DND-41 (cell line): ENCODE measurements at regions not wholly inside any gene's neighbourhood (a gene's known extent, or its start where the extent isn't known, plus 50 kb on each side); places are given as distances from the start of the nearest gene placed in this dataset.
"Not testable (repeated sequence)": the region's sequence is repeated elsewhere in the genome, so short reads cannot be mapped to it uniquely, and the experiment has no call there.

Source experiments
- ATAC-seq: fragments of 200-7000 bp; cut with Tn5 transposase; 3 replicates; pipeline ENCODE4 v1.9.1; 2021; ENCODE audit warnings: low read depth; ENCODE audit not compliant: insufficient read depth
- DNase-seq: peaks from one replicate; pipeline ENCODE4 v3.0.0-alpha.2; 2020
- H2AFZ ChIP-seq: 2 replicates; pipeline ENCODE4 v1.6.0; 2012; ENCODE audit warnings: low read depth, low read length
- H3K27ac ChIP-seq: 2 replicates; pipeline ENCODE4 v1.5.1; 2012; ENCODE audit warnings: low read length, inconsistent platforms
- H3K27me3 ChIP-seq: fragments of 200-600 bp; sonication (generic); 2 replicates; pipeline ENCODE4 v1.6.0; 2012; ENCODE audit warnings: low read length, mild to moderate bottlenecking, inconsistent platforms; ENCODE audit not compliant: insufficient read depth, poor library complexity
- H3K36me3 ChIP-seq: 2 replicates; pipeline ENCODE4 v1.5.1; 2012; ENCODE audit warnings: low read length, inconsistent platforms; ENCODE audit not compliant: insufficient read depth
- H3K4me1 ChIP-seq: 2 replicates; pipeline ENCODE4 v1.5.1; 2012; ENCODE audit warnings: mild to moderate bottlenecking, low read length; ENCODE audit not compliant: insufficient read depth
- H3K4me2 ChIP-seq: 2 replicates; pipeline ENCODE4 v1.6.0; 2012; ENCODE audit warnings: mild to moderate bottlenecking, moderate library complexity, low read length, inconsistent platforms; ENCODE audit not compliant: insufficient read depth
- H3K4me3 ChIP-seq, 2 experiments: fragments of 200-600 bp in 1 of 2; shearing (Covaris generic) in 1 of 2; 2 replicates each; pipeline ENCODE4 v1.5.1; 2012 to 2016; ENCODE audit warnings: inconsistent platforms in 2 of 2, low read length in 2 of 2, mild to moderate bottlenecking in 2 of 2, low read depth in 1 of 2, moderate library complexity in 1 of 2
- H3K79me2 ChIP-seq: 2 replicates; pipeline ENCODE4 v1.6.0; 2012; ENCODE audit warnings: low read length, inconsistent platforms; ENCODE audit not compliant: insufficient read depth
- H3K9ac ChIP-seq: 2 replicates; pipeline ENCODE4 v1.6.0; 2012; ENCODE audit warnings: low read depth, mild to moderate bottlenecking, inconsistent platforms, low read length, moderate library complexity
- H3K9me3 ChIP-seq: 2 replicates; pipeline ENCODE4 v1.5.1; 2012; ENCODE audit warnings: low read length, moderate library complexity, mild to moderate bottlenecking, inconsistent platforms; ENCODE audit not compliant: insufficient read depth, severe bottlenecking
- H4K20me1 ChIP-seq: 2 replicates; pipeline ENCODE4 v1.6.0; 2012; ENCODE audit warnings: low read length; ENCODE audit not compliant: insufficient read depth
- CTCF ChIP-seq: IDR thresholded peaks from 2 replicates; pipeline ENCODE4 v1.5.1; 2012; ENCODE audit warnings: borderline replicate concordance, low read length, moderate library complexity, mild to moderate bottlenecking; ENCODE audit not compliant: poor library complexity, severe bottlenecking; ENCODE audit errors: extremely low read depth
- EZH2 ChIP-seq: IDR thresholded peaks from 3 replicates; pipeline ENCODE4 v1.6.1; 2012; ENCODE audit warnings: borderline replicate concordance, low read depth, mild to moderate bottlenecking, moderate library complexity, low read length, inconsistent platforms; ENCODE audit not compliant: severe bottlenecking

GRCh38 chrX:102784550-102784949 is 64.0 kb downstream of the GPRASP3 start:
- ATAC-seq (no peak), DNase-seq (no peak)
- Histone ChIP-seq H2AFZ (no peak overlapping the region), H3K4me2 (no peak overlapping the region), H3K9me3 (no peaks in the 10 kb centered on the region), H3K9ac (no peak overlapping the region), H3K36me3 (no peaks in the 10 kb centered on the region; the same call in 1 of the 2 replicates), H3K27me3 (no peaks in the 10 kb centered on the region), H3K4me1 (no peaks in the 10 kb centered on the region), H4K20me1 (no peaks in the 10 kb centered on the region), H3K27ac (no peak overlapping the region), H3K4me3 (no peak overlapping the region), H3K79me2 (no peaks in the 10 kb centered on the region)
- TF ChIP-seq CTCF (no peak), EZH2 (no peak)

DNA sequence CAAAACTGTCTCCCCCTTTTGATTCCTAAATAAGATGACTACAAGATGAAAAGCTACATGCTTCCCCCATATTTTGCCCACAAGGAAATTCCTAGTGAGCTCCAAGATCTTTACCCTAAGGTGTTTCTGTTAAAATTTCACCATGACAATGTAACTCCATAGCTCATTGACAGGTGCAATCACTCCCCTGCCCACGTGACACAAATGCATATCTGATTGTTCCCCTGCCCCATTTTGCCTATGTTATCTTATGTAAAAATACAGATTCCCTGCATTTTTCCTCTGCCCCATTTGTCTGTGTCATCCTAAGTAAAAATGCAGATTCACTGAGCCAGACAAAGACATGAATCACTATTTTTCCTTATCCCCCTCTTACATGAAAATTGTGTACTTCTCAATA is 66.7 kb downstream of the GPRASP3 start:
- Histone ChIP-seq H3K9me3 (no peaks in the 10 kb centered on the region), H3K36me3 (no peaks in the 10 kb centered on the region; the same call in 1 of the 2 replicates)
- TF ChIP-seq EZH2 (no peak), CTCF (no peak)

DNA sequence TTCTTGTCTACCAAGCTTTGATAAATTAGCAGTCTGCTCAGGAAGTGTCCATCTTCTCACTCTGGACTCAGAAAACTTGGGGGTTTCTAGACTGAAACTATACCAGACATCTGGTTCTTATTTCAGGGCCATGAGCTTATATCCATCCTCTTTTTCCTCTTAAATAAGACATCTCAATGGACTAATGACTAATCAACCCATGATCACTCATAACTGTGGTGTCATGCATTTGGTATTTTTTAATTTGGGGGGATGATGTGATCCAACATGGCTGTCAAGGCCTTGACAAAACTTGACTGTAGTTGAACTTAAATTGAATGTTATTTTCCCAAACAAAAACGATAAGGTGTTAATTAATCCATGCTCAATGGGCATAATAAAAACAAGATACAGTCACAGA is 87.8 kb downstream of the GPRASP3 start:
- Histone ChIP-seq H3K9ac (no peak overlapping the region), H3K79me2 (no peaks in the 10 kb centered on the region), H4K20me1 (no peaks in the 10 kb centered on the region), H3K36me3 (no peaks in the 10 kb centered on the region), H3K4me2 (no peak overlapping the region), H3K27ac (no peak overlapping the region), H3K9me3 (no peaks in the 10 kb centered on the region), H3K27me3 (no peaks in the 10 kb centered on the region), H3K4me3 (no peak overlapping the region), H2AFZ (no peak overlapping the region), H3K4me1 (no peaks in the 10 kb centered on the region)
- DNase-seq (no peak), ATAC-seq (no peak)
- TF ChIP-seq EZH2 (no peak), CTCF (no peak)

More for the DNA sequence above, 66.7 kb downstream of the GPRASP3 start:
- Histone ChIP-seq H3K9ac (no peak overlapping the region), H3K4me3 (no peak overlapping the region), H3K27me3 (no peaks in the 10 kb centered on the region), H3K4me1 (no peaks in the 10 kb centered on the region), H4K20me1 (no peaks in the 10 kb centered on the region), H3K27ac (no peak overlapping the region), H3K79me2 (no peaks in the 10 kb centered on the region), H2AFZ (no peak overlapping the region), H3K4me2 (no peak overlapping the region)
- no peak for DNase-seq
- no peak for ATAC-seq

- H3K4me2 ChIP-seq, H4K20me1 ChIP-seq, H3K4me1 ChIP-seq, H3K27me3 ChIP-seq, H3K9ac ChIP-seq, H3K27ac ChIP-seq, H3K79me2 ChIP-seq, H2AFZ ChIP-seq, ATAC-seq, H3K9me3 ChIP-seq, H3K4me3 ChIP-seq, DNase-seq: not testable (repeated sequence)
- peaks cover 11% of the 10 kb centered on the region; the same call in 1 of the 2 replicates for H3K36me3 ChIP-seq
Measured at GRCh38 chrX:102818269-102818668, 97.7 kb downstream of the GPRASP3 start.
